Gastroesophageal sphincter (tissue), 3 donors: ENCODE measurements at regions not wholly inside any gene's neighbourhood (a gene's known extent, or its start where the extent isn't known, plus 50 kb on each side); places are given as distances from the start of the nearest gene placed in this dataset.

Experiments used
- CTCF ChIP-seq, 4 experiments: fragments of 200-600 bp in 2 of 4; fragments of 450-650 bp in 2 of 4; sonication (generic) in 1 of 4; IDR thresholded peaks; one replicate each; pipeline ENCODE4 v1.5.1; 2017 to 2019; ENCODE audit warnings: antibody characterized with exemption in 4 of 4, mild to moderate bottlenecking in 2 of 4, moderate library complexity in 2 of 4
- POLR2A ChIP-seq, 2 donors: fragments of 450-650 bp; IDR thresholded peaks; one replicate each; pipeline ENCODE4 v1.6.1; 2017; ENCODE audit warnings: antibody characterized with exemption in 2 of 2, mild to moderate bottlenecking in 2 of 2, moderate library complexity in 1 of 2
- POLR2AphosphoS5 ChIP-seq: sonication (generic); formaldehyde crosslinking; IDR thresholded peaks from one replicate; pipeline ENCODE4 v1.6.1; 2017; ENCODE audit warnings: antibody characterized with exemption

DNA sequence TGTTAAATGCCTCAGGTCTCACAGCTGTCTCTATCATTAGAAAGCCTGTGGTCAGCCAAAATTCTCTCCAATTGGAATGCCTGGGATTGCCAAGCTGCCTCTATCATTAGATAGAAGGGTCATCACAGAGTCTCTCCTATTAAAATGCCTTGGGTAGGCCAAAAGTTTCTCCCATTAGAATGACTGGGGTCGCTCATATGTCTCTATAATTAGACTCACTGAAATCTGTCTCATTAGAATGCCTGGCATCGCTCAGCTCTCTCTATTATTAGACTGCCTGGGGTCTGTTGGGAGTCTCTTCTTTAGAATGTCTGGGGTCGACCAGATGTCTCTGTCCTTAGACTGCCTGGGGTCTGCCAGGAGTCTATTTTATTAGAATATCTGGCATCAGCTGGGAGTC, 2265.1 kb downstream of the TP53TG3F start:
- TF ChIP-seq CTCF (IDR thresholded peaks at IDR 0.05) = no peak
- no peak for TF ChIP-seq POLR2AphosphoS5
- no peak for TF ChIP-seq POLR2A (IDR thresholded peaks at IDR 0.05)
